Ureter (tissue), 1 donor: ENCODE measurements at regions not wholly inside any gene's neighbourhood (a gene's known extent, or its start where the extent isn't known, plus 50 kb on each side); places are given as distances from the start of the nearest gene placed in this dataset.
"Not testable (repeated sequence)": the region's sequence is repeated elsewhere in the genome, so short reads cannot be mapped to it uniquely, and the experiment has no call there.

ENCODE experiments used
- DNase-seq: peaks from one replicate; pipeline ENCODE4 v3.0.0-alpha.2; 2020; ENCODE audit warnings: low spot score
- donor health status: DM: yes; HTN: yes; CAD: no.

- DNase-seq, result no peak
These were observed 2229.4 kb upstream of the AGA start for GRCh38 chr4:179671609-179672008.

GRCh38 chr4:179678093-179678814 is 2236.0 kb upstream of the AGA start:
- DNase-seq, result no peak

GRCh38 chr4:179683661-179684060 is 2241.4 kb upstream of the AGA start:
- not testable (repeated sequence) for DNase-seq

DNA sequence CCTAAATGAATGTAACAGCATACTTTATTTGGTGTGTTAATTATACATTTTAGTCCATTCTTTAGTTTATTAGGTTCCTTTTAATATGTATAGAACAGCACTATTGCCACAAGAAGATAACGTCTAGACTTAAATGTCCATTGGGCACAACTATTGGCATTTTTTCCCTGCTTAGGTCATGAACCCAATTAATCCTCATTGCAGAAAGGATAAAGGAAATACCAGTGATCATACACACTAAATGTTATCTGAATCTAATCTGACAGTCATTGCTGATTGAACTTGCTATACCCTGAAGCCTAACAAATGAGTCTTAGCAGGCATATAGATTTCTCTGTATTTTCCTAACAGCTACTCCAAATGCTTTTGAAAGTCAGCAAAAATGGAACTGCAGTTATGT is 2250.0 kb upstream of the AGA start:
- DNase-seq, result no peak

DNA sequence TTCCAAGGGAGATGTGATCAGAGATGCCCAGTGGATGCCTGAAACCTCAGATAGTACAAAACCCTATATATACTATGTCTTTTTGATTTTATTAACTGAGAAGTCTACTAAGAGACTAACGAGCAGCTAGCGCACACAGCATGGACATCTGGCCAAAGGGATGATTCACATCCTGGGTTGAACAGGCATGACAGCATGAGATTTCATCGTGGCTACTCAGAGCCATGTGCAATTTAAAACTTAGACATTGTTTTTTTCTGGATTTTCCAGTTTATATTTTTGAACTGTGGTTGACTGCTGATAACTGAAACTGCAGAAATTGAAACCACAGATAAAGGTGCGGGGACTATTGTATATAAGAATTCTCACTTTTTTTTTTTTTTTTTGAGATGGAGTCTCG is 2252.9 kb upstream of the AGA start:
- DNase-seq, result no peak

GRCh38 chr4:179698321-179698720 is 2256.1 kb upstream of the AGA start:
- no peak for DNase-seq

GRCh38 chr4:179709961-179710624 is 2267.9 kb upstream of the AGA start:
- no peak for DNase-seq

DNA sequence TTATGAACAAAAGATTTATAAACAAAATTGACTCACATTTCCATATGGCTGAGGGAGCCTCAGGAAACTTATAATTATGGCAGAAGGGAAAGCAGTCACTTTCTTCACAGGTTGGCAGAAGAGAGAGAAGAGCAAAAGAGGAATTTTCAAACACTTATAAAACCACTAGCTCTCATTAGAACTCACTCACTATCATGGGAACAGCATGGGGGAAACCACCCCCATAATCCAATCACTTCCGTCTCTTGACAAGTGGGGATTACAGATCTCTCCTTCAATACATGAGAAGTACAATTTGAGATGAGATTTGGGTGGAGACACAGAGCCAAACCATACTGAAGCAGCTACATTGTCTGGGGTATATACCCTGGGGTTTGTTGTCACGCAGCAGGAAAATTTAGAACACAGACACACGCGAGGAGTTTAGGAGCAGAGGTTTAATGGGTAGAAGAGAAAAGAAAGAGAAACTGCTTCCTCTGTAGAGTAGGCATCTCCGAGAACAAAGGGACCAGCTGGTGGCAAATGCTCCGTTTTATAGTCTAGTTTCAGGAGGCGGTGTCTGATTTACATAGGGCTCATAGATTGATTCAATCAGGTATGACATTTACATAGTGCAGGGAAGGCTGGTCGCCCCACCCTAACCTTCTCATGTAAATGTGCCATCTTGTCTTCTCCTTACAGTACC is 2277.7 kb upstream of the AGA start:
- no peak for DNase-seq

- not testable (repeated sequence) for DNase-seq
These were observed 2284.3 kb upstream of the AGA start for GRCh38 chr4:179726491-179726890.

DNA sequence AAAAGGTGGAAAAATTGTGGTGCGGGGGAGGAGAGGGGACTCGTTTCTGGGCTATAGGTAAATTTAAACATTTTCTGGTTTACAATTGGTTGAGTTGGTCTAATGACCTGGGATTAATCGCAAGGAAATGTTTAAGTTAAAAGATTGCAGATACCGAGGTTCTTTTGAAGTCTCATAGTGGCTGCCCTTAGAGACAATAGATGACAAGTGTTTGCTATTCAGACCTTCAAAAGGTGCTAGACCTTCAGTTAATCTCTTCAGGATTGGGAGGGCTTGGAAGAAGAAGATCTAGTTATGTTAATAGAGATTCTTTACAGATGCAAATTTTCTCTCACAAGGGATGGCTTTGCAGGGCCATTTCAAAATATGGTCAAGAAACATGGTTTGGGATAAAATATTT is 2286.1 kb upstream of the AGA start:
- no peak for DNase-seq

GRCh38 chr4:179736820-179737219 is 2294.6 kb upstream of the AGA start:
- not testable (repeated sequence) for DNase-seq

DNA sequence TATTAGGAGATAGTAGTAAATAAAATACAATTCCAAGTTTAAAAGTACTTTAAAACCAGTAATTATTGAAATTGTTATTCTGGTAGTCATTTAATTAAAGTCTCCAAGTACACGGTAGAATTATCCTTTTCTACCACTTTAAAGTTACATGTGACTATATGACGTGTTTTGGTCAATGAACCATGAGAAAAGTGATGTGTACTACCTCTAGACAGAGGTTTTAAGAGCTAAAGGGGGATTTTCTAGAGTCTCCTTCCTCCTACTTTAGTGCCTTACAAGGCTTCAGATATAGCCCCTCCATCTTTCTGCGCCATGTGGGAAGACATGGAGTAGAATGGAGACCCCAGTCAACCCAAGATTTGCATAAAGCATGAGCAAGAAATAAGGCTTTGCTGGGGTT is 2296.6 kb upstream of the AGA start:
- no peak for DNase-seq

GRCh38 chr4:179747218-179747910 is 2305.1 kb upstream of the AGA start:
- DNase-seq, result no peak

GRCh38 chr4:179748837-179749236 is 2306.6 kb upstream of the AGA start:
- no peak for DNase-seq

GRCh38 chr4:179750374-179750773 is 2308.1 kb upstream of the AGA start:
- DNase-seq, result no peak

DNA sequence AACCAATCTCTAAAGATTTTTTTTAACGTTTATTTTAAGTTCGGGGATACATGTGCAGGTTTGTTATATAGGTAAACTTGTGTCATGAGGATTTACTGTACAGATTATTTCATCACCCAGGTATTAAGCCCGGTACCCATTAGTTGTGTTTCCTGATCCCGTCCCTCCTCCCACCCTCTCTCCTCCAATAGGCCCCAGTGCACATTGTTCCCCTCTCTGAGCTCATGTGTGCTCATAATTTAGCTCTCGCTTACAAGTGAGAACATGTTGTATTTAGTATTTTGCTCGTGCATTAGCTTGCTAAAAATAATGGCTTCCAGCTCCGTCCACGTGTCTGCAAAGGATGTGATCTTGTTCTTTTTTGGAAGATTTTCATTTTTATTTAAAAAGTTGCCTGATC is 2309.4 kb upstream of the AGA start:
- no peak for DNase-seq

- DNase-seq, result no peak
These were observed 2313.1 kb upstream of the AGA start for GRCh38 chr4:179755322-179755721.

DNA sequence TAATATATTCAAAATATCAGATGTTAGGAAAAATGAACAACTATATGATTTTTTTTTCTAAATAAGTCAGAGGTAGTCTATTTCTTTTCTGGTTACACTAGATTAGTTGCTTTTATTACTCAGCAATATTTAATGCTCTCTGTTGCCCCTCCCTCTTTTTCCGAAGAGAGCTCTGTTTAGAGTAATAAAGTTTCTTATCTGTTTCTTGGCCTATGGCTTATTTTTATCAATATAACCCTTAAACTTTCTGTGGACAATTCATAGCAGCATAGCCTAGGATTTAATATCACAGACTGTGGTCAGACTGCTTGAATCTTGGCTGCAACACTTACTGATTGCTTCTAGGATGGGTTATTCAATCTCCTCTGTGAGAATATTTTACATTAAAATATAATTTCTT is 2315.4 kb upstream of the AGA start:
- no peak for DNase-seq

DNA sequence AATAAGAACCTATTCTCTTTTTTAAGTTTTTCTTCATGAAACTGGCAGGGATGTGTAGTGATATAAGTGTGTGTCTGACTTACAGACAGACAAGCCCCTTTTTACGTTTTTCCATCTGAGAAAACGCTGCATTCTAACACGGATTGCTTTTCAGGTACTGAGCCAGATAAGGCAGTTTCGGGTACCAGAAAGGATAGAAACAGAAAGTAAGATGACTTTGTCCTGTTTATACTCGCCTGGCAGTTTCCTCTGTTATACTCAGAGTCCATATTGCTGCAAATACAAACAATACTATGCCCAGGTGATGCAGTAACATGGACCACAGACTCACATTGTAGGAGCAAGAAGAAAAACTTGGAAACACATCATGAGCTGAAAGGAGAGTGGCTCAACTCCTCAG is 2320.6 kb upstream of the AGA start:
- no peak for DNase-seq

- DNase-seq, result no peak
These were observed 2324.7 kb upstream of the AGA start for GRCh38 chr4:179766938-179767337.

GRCh38 chr4:179768996-179769395 is 2326.8 kb upstream of the AGA start:
- DNase-seq, result no peak

DNA sequence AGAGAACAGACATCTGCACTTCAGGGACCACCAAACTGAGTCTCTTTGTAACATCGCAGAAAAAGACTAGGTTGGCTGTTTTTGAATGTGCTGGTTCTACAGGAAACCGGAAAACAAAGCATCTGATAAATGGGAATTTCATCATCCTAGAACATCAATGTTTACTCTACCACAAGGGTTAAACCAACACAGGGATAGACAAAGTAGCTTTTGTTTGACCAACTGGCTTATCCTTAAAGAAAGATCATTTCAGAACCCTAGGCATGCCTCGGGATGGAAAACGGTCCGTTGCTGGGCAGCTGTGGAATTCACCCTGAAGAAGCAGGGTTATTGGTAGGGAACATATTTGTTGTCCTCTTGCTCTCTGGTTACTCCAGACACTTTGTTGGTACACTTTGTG is 2355.5 kb upstream of the AGA start:
- DNase-seq, result no peak

- DNase-seq, result no peak
These were observed 2361.6 kb upstream of the AGA start for GRCh38 chr4:179803857-179804256.
